GM12801 (cell line): ENCODE measurements at regions not wholly inside any gene's neighbourhood (a gene's known extent, or its start where the extent isn't known, plus 50 kb on each side); places are given as distances from the start of the nearest gene placed in this dataset.

Source experiments
- CTCF ChIP-seq: IDR thresholded peaks from one replicate; pipeline ENCODE4 v1.5.1; 2011; ENCODE audit warnings: control low read depth; ENCODE audit not compliant: insufficient read length; ENCODE audit errors: extremely low read depth

- no peak for TF ChIP-seq CTCF
Measured at GRCh38 chr13:108156749-108157148, 58.6 kb downstream of the LIG4 start.

GRCh38 chr13:108155185-108156106 lies 59.9 kb downstream of the LIG4 start:
- TF ChIP-seq CTCF = no peak

GRCh38 chr13:108154421-108154858 lies 60.9 kb downstream of the LIG4 start:
- TF ChIP-seq CTCF = no peak

GRCh38 chr13:108146642-108147041 lies 68.7 kb downstream of the LIG4 start:
- TF ChIP-seq CTCF = no peak

GRCh38 chr13:108142702-108143436 lies 72.5 kb downstream of the LIG4 start:
- no peak for TF ChIP-seq CTCF

- no peak for TF ChIP-seq CTCF
Measured at GRCh38 chr13:108137176-108137575, 78.2 kb downstream of the LIG4 start.

GRCh38 chr13:108127406-108127805 lies 87.9 kb downstream of the LIG4 start:
- TF ChIP-seq CTCF = no peak
